Bronchial epithelial cell (primary cell): ENCODE measurements at regions not wholly inside any gene's neighbourhood (a gene's known extent, or its start where the extent isn't known, plus 50 kb on each side); places are given as distances from the start of the nearest gene placed in this dataset.

Source experiments
- DNase-seq: peaks from one replicate; pipeline ENCODE4 v3.0.0-alpha.2; 2010; ENCODE audit warnings: low read depth
- FAIRE-seq: peaks from 2 replicates; lab custom pipeline; 2011; peaks lifted over from hg19 to GRCh38; lab: Jason Lieb, UNC
- H3K27me3 ChIP-seq: 2 replicates; pipeline ENCODE4 v1.5.1; 2011; ENCODE audit warnings: low read length; ENCODE audit not compliant: control insufficient read depth, insufficient read depth
- H3K36me3 ChIP-seq: 2 replicates; pipeline ENCODE4 v1.5.1; 2011; ENCODE audit warnings: low read length; ENCODE audit not compliant: control insufficient read depth, insufficient read depth
- H3K4me3 ChIP-seq: 2 replicates; pipeline ENCODE4 v1.5.1; 2011; ENCODE audit warnings: mild to moderate bottlenecking, low read depth, low read length, control low read depth
- TF ChIP-seq, protein P1 (sequence below): IDR thresholded peaks from 2 replicates; pipeline ENCODE4 v1.5.1; 2011; ENCODE audit warnings: mild to moderate bottlenecking, moderate library complexity, low read length, control low read depth, inconsistent platforms; ENCODE audit not compliant: insufficient read depth, severe bottlenecking

DNA sequence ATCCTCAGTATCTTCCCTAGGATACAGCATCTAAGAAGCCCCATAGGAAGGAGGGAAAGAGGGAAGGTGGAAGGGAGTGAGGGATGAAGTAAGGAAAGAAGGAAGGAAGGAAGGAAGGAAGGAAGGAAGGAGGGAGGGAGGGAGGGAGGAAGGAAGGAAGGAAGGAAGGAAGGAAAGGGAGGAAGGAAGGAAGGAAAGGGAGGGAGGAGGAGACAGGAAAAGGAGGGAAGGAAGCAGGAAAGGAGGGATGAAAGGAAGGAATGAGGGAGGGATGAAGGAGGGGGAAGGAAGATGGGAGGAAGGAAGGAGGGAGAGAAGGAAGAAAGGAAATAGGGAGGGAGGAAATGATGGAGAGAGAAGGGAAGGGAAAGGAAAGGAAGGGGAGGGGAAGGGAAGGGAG is 455.6 kb upstream of the ZMIZ1 start:
- Histone ChIP-seq H3K27me3 (no peaks in the 10 kb centered on the region), H3K4me3 (no peak overlapping the region), H3K36me3 (no peaks in the 10 kb centered on the region)
- FAIRE-seq (no peak), DNase-seq (no peak)
- TF ChIP-seq, protein P1, sequence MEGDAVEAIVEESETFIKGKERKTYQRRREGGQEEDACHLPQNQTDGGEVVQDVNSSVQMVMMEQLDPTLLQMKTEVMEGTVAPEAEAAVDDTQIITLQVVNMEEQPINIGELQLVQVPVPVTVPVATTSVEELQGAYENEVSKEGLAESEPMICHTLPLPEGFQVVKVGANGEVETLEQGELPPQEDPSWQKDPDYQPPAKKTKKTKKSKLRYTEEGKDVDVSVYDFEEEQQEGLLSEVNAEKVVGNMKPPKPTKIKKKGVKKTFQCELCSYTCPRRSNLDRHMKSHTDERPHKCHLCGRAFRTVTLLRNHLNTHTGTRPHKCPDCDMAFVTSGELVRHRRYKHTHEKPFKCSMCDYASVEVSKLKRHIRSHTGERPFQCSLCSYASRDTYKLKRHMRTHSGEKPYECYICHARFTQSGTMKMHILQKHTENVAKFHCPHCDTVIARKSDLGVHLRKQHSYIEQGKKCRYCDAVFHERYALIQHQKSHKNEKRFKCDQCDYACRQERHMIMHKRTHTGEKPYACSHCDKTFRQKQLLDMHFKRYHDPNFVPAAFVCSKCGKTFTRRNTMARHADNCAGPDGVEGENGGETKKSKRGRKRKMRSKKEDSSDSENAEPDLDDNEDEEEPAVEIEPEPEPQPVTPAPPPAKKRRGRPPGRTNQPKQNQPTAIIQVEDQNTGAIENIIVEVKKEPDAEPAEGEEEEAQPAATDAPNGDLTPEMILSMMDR: no peak

DNA sequence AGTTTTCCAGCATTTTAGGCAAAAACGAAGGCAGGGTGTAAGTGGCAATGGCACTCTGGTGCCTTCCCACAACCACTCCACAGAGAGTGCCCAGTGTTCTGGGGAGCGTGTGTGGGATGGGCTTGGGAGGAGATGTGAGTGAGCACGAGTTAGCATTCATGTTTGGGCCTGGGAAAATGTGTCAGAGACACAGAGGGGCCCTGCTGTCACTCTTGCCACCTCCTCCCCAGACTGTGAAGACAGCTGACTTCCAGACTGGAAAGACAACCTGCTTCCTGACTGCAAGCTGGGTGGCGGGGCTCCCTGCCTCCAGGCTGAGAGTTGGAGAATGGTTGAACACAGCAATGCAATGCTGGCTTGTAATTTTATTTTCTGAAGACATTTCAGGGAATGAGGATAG is 454.5 kb upstream of the ZMIZ1 start:
- FAIRE-seq: no peak

GRCh38 chr10:78614744-78615143 is 454.0 kb upstream of the ZMIZ1 start:
- H3K36me3 ChIP-seq: no peaks in the 10 kb centered on the region
- H3K27me3 ChIP-seq: no peaks in the 10 kb centered on the region
- no peak for DNase-seq
- TF ChIP-seq, protein P1: no peak
- no peak for FAIRE-seq
- H3K4me3 ChIP-seq: no peak overlapping the region

More for the DNA sequence above, 454.5 kb upstream of the ZMIZ1 start:
- Histone ChIP-seq H3K27me3 (no peaks in the 10 kb centered on the region), H3K4me3 (no peak overlapping the region), H3K36me3 (no peaks in the 10 kb centered on the region)
- no peak for DNase-seq
- TF ChIP-seq, protein P1: no peak

- FAIRE-seq (peak; percentile 7), DNase-seq (no peak)
- Histone ChIP-seq H3K4me3 (no peak overlapping the region), H3K27me3 (no peaks in the 10 kb centered on the region), H3K36me3 (no peaks in the 10 kb centered on the region)
- TF ChIP-seq, protein P1: no peak
These were observed 452.6 kb upstream of the ZMIZ1 start for GRCh38 chr10:78616125-78616695.

DNA sequence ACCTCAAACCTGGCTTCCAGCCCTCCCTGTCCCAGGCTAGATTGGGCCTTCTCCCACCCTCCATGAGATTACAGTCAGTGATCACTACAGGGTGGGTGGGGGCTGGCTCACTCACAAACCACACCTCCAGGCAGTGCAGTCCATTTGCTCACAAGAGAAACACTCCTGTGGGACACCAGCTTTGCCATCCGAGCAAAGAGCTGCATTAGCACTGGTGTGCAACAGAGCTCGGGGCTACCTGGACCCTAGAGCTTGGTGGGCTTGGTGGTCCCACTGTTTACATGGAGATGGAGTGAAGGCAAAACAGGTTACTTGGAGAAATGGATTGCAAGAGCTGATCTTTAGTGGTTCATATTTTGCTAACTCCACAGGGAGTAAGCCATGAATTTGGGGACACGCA is 451.7 kb upstream of the ZMIZ1 start:
- DNase-seq (no peak), FAIRE-seq (no peak)
- TF ChIP-seq, protein P1: no peak
- Histone ChIP-seq H3K4me3 (no peak overlapping the region), H3K36me3 (no peaks in the 10 kb centered on the region), H3K27me3 (no peaks in the 10 kb centered on the region)

DNA sequence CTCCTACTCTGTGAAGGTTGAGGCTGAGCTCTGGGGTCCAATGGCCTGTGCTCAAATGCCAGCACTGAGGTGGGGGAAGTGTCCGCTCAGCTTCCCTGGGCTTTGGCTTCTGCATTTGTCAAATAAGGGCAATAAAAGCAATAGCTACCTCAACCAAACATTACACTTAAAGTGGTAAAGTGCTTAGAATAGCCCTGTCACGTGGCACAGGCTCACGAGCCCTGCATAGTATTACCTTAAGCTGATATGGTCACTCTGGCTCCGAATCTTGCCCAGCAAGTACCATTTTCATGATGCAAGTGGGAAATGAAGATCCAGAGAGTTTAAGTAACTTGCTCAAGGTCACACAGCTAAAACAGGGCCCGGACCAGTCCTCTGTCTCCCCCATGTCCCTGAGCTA is 451.1 kb upstream of the ZMIZ1 start:
- TF ChIP-seq, protein P1: no peak
- H3K27me3 ChIP-seq: no peaks in the 10 kb centered on the region
- H3K36me3 ChIP-seq: no peaks in the 10 kb centered on the region
- no peak for DNase-seq
- FAIRE-seq: no peak
- H3K4me3 ChIP-seq: no peak overlapping the region
